ENCODE measurements at regions not wholly inside any gene's neighbourhood (a gene's known extent, or its start where the extent isn't known, plus 50 kb on each side); places are given as distances from the start of the nearest gene placed in this dataset.

DNA sequence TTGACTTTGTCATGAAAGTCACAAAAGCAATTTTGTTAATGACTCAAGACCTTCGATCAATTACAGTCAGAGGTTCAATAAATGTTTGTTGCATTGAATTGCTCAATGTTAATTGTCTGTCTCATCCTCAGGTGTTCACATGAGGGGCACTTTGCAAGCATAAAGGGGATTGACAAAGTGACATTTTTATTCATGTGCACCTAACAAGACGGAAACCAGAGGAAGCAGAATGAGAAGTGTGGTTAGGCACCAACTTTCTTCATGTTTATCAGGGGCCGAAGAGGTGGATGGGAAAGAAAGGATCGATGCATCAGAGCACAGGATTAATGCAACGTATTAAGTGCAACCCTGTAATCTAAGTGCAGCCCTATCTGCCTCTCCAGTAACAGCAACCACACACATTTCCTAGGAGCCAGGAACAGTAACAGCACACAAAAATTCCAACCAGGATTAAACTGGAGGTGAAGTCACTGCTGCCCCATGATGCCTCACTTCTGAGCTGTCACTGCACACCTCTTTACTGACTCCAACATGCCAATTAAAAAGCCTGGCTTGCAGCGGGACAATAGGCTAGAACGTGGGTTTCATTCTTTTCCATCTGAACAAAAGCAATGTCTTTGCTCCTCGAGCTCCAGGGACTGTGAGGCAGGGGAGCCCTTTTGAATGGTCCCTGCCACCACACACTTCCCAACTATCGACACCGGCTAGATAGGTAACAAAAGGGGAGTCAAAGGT is 262.7 kb downstream of the CD83 start:
- TF ChIP-seq CTCF (IDR thresholded peaks at IDR 0.05; ENCODE audit: insufficient read depth, low read length, poor library complexity, severe bottlenecking), result no peak
- TF ChIP-seq EZH2phosphoT487 (conservative IDR thresholded peaks at IDR 0.05; ENCODE audit: low read length), result no peak
